SU-DHL-6 (cell line): ENCODE measurements at regions not wholly inside any gene's neighbourhood (a gene's known extent, or its start where the extent isn't known, plus 50 kb on each side); places are given as distances from the start of the nearest gene placed in this dataset.

ENCODE experiments used
- H2AFZ ChIP-seq: fragments of 200-600 bp; sonication (generic); 2 replicates; pipeline ENCODE4 v1.6.1; 2014; ENCODE audit warnings: low read depth, mild to moderate bottlenecking, moderate library complexity, mixed read lengths, antibody characterized with exemption, low read length; ENCODE audit not compliant: severe bottlenecking
- H3F3A ChIP-seq: fragments of 200-600 bp; shearing (Covaris generic); 2 replicates; pipeline ENCODE4 v1.6.0; 2016; ENCODE audit warnings: antibody characterized with exemption, mild to moderate bottlenecking; ENCODE audit not compliant: insufficient read depth
- H3K27ac ChIP-seq: fragments of 200-600 bp; sonication (generic); 2 replicates; pipeline ENCODE4 v1.5.1; 2016; ENCODE audit warnings: low read depth, mild to moderate bottlenecking, low read length, moderate library complexity, mixed read lengths
- H3K27me3 ChIP-seq: fragments of 200-600 bp; sonication (generic), shearing (Covaris generic); 2 replicates; pipeline ENCODE4 v1.6.0; 2014; ENCODE audit warnings: mild to moderate bottlenecking, low read length
- H3K36me3 ChIP-seq: fragments of 200-600 bp; sonication (generic); 2 replicates; pipeline ENCODE4 v1.6.1; 2014; ENCODE audit warnings: mild to moderate bottlenecking, low read length, mixed read lengths
- H3K4me2 ChIP-seq: fragments of 300-600, 200-600 bp; shearing (Covaris generic), sonication (generic); 2 replicates; pipeline ENCODE4 v1.6.0; 2014; ENCODE audit warnings: low read length, low read depth, mild to moderate bottlenecking; ENCODE audit not compliant: poor library complexity, severe bottlenecking
- H3K4me3 ChIP-seq: fragments of 200-600 bp; sonication (generic); 2 replicates; pipeline ENCODE4 v1.5.1; 2014; ENCODE audit warnings: antibody characterized with exemption, low read length, mild to moderate bottlenecking, mixed read lengths; ENCODE audit not compliant: insufficient read depth, poor library complexity, severe bottlenecking
- H3K79me2 ChIP-seq: fragments of 200-600 bp; sonication (generic); 2 replicates; pipeline ENCODE4 v1.6.1; 2014; ENCODE audit warnings: mild to moderate bottlenecking, low read length, moderate library complexity; ENCODE audit not compliant: insufficient read depth
- H3K9ac ChIP-seq: fragments of 200-600 bp; sonication (generic); 2 replicates; pipeline ENCODE4 v1.7.0; 2014; ENCODE audit warnings: mild to moderate bottlenecking, low read length
- H3K9me2 ChIP-seq: fragments of 200-600 bp; sonication (generic); replicated peaks from 2 replicates; pipeline ENCODE4 v1.6.1; 2014; ENCODE audit warnings: low read length; ENCODE audit not compliant: insufficient read depth
- H3K9me3 ChIP-seq: fragments of 200-600 bp; sonication (generic); 2 replicates; pipeline ENCODE4 v1.6.1; 2014; ENCODE audit warnings: low read length, mixed read lengths; ENCODE audit not compliant: insufficient read depth
- H4K20me1 ChIP-seq: fragments of 200-600 bp; sonication (generic); 2 replicates; pipeline ENCODE4 v1.6.1; 2014; ENCODE audit warnings: low read depth, mild to moderate bottlenecking, antibody characterized with exemption, low read length, moderate library complexity, mixed read lengths
- CTCF ChIP-seq: fragments of 200-600 bp; sonication (generic); IDR thresholded peaks from one replicate; pipeline ENCODE4 v1.5.1; 2017; ENCODE audit warnings: antibody characterized with exemption, mild to moderate bottlenecking, low read length, moderate library complexity; ENCODE audit not compliant: insufficient read depth, poor library complexity, severe bottlenecking
- EZH2phosphoT487 ChIP-seq: fragments of 200-600 bp; sonication (generic), shearing (Covaris generic); conservative IDR thresholded peaks from 2 replicates; pipeline ENCODE4 v1.6.1; 2018; ENCODE audit warnings: mild to moderate bottlenecking, antibody characterized with exemption, low read length, moderate library complexity, mixed read lengths

GRCh38 chr19:30679789-30680188, 307.6 kb downstream of the ZNF536 start:
- Histone ChIP-seq H3K27ac (no peak overlapping the region), H3K4me3 (no peak overlapping the region), H3K9me3 (no peaks in the 10 kb centered on the region), H3K36me3 (no peaks in the 10 kb centered on the region), H3K9me2 (no peaks in the 10 kb centered on the region), H3K9ac (no peak overlapping the region), H2AFZ (no peak overlapping the region), H3K4me2 (no peak overlapping the region), H3K79me2 (no peaks in the 10 kb centered on the region), H4K20me1 (no peaks in the 10 kb centered on the region), H3K27me3 (no peaks in the 10 kb centered on the region), H3F3A (no peaks in the 10 kb centered on the region)
- TF ChIP-seq CTCF: no peak

- no peaks in the 10 kb centered on the region for H3K79me2 ChIP-seq
- no peak overlapping the region for H3K27ac ChIP-seq
- no peaks in the 10 kb centered on the region for H3F3A ChIP-seq
- H2AFZ ChIP-seq: no peak overlapping the region
- no peak overlapping the region for H3K4me3 ChIP-seq
- TF ChIP-seq CTCF: no peak
- no peak for TF ChIP-seq EZH2phosphoT487
- H3K9me3 ChIP-seq: no peaks in the 10 kb centered on the region
- H3K9ac ChIP-seq: no peak overlapping the region
- no peaks in the 10 kb centered on the region for H4K20me1 ChIP-seq
- no peak overlapping the region for H3K4me2 ChIP-seq
- no peaks in the 10 kb centered on the region for H3K27me3 ChIP-seq
- no peaks in the 10 kb centered on the region for H3K9me2 ChIP-seq
- no peaks in the 10 kb centered on the region for H3K36me3 ChIP-seq
Measured at GRCh38 chr19:30679153-30679702, 307.0 kb downstream of the ZNF536 start.

GRCh38 chr19:30678168-30678567, 306.0 kb downstream of the ZNF536 start:
- H3K9ac ChIP-seq: no peak overlapping the region
- no peaks in the 10 kb centered on the region for H3K79me2 ChIP-seq
- no peaks in the 10 kb centered on the region for H4K20me1 ChIP-seq
- H3K4me2 ChIP-seq: no peak overlapping the region
- no peaks in the 10 kb centered on the region for H3K36me3 ChIP-seq
- no peaks in the 10 kb centered on the region for H3F3A ChIP-seq
- H3K27me3 ChIP-seq: no peaks in the 10 kb centered on the region
- no peaks in the 10 kb centered on the region for H3K9me2 ChIP-seq
- no peaks in the 10 kb centered on the region for H3K9me3 ChIP-seq
- H3K27ac ChIP-seq: no peak overlapping the region
- no peak overlapping the region for H3K4me3 ChIP-seq
- no peak overlapping the region for H2AFZ ChIP-seq
- TF ChIP-seq CTCF (no peak), EZH2phosphoT487 (no peak)

- H3K36me3 ChIP-seq: no peaks in the 10 kb centered on the region
- H3K27ac ChIP-seq: no peak overlapping the region
- no peak overlapping the region for H3K4me3 ChIP-seq
- H3K27me3 ChIP-seq: no peaks in the 10 kb centered on the region
- TF ChIP-seq CTCF (no peak), EZH2phosphoT487 (no peak)
- no peak overlapping the region for H3K9ac ChIP-seq
- H3K9me2 ChIP-seq: no peaks in the 10 kb centered on the region
- no peaks in the 10 kb centered on the region for H3F3A ChIP-seq
- H4K20me1 ChIP-seq: no peaks in the 10 kb centered on the region
- H3K79me2 ChIP-seq: no peaks in the 10 kb centered on the region
- H3K9me3 ChIP-seq: no peaks in the 10 kb centered on the region
- no peak overlapping the region for H2AFZ ChIP-seq
- H3K4me2 ChIP-seq: no peak overlapping the region
Measured at GRCh38 chr19:30677702-30678101, 305.5 kb downstream of the ZNF536 start.
